GM12874 (cell line): ENCODE measurements at regions not wholly inside any gene's neighbourhood (a gene's known extent, or its start where the extent isn't known, plus 50 kb on each side); places are given as distances from the start of the nearest gene placed in this dataset.

Experiments used
- TF ChIP-seq, protein P1 (sequence below): IDR thresholded peaks from 2 replicates; pipeline ENCODE4 v1.5.1; 2011; ENCODE audit warnings: low read depth, mild to moderate bottlenecking, control low read depth, low read length, moderate library complexity; ENCODE audit not compliant: insufficient read depth

DNA sequence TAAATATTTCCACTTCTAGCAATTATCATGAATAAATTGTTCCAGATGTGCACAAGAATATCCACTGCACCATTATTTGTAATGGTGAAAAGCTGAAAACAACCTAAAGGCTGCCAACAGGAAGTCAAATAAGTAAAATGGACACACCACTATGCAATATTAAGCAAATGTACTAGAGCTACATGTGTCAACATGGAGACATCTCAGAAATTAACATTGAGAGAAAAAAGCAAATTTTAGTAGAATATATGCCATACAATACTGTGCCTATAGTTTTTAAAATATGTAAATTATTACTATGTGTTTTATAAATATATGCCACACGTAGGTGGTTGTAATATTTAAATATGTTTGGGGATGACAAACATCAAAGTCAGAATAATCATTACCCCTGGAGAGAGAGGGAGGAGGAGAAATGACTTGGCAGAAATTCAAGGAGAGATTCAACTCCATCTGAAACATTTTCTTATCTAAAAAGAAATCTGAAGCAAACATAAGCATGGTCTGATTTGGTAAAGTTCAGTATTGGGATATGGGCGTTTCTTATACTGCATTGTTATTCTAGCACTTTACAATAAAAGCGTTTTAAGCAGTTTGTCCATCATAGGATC lies 475.5 kb downstream of the QKI start:
- TF ChIP-seq, protein P1, sequence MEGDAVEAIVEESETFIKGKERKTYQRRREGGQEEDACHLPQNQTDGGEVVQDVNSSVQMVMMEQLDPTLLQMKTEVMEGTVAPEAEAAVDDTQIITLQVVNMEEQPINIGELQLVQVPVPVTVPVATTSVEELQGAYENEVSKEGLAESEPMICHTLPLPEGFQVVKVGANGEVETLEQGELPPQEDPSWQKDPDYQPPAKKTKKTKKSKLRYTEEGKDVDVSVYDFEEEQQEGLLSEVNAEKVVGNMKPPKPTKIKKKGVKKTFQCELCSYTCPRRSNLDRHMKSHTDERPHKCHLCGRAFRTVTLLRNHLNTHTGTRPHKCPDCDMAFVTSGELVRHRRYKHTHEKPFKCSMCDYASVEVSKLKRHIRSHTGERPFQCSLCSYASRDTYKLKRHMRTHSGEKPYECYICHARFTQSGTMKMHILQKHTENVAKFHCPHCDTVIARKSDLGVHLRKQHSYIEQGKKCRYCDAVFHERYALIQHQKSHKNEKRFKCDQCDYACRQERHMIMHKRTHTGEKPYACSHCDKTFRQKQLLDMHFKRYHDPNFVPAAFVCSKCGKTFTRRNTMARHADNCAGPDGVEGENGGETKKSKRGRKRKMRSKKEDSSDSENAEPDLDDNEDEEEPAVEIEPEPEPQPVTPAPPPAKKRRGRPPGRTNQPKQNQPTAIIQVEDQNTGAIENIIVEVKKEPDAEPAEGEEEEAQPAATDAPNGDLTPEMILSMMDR: no peak

DNA sequence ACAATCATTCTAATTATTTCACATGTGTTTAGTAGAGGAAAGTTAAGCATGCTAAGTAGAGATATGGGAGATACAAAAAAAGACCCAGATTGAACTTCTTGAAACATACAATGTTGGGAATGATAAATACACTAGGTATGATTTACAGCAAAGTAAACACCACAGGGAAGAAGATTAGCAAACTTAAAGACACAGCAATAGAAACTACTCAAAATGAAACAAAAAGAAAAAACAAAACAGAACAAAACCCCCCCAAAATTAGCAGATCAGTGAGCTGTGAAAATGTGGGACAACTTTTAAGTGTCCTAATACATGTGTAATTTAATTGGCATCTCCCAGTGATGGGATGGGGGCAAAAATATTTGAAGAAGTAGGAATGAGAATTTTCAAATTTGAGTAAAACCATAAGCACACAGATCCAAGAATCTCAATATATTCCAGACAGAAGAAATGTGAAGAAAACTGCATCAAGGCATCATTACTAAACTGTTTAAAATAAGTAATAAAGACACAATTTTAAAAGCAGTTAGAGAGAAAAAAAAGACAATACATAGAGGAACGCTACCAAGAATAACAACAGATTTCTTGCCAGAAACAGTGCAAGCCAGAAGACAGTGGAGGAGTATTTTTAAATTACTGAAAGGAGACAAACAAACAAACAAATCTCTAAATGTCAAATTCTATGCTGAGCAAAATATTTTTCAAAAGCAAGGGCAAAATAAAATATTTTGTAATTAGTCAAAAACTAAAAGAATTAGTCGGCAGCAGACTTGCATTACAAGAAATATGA lies 473.7 kb downstream of the QKI start:
- TF ChIP-seq, protein P1: no peak

DNA sequence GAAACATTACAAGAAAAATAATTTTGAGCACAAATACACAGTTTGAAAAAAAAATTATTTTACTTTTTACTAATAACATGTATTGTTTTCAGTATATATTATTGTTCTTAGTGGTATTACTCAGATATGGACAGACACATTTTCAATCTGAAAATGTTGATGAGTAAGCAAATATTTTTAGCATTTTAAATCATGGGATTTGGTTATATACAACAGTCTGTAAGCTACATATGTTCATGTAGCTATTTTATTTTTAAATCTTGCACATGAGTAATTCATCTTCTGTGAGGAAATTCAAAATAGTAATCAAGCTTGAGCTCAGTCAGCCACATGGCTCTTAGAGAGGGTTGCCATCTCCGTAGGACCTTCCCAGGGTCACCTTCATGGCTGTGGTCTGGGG lies 471.9 kb downstream of the QKI start:
- TF ChIP-seq, protein P1: no peak

DNA sequence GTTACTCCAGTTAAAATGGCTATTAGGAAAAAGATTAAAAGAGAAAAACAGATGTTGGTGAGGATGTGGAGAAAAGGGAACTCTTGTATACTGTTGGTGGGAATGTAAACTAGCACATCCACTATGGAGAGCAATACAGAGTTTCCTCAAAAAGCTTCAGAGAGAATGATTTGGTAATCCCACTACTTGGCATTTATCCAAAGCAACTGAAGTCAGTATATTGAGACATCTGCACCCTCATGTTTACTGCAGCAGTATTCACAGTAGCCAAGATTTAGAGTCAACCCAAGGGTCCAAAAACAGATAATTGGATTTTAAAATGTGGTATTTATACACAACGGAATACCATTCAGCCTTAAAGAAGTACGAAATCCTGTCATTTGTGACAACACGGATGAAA lies 469.5 kb downstream of the QKI start:
- TF ChIP-seq, protein P1: no peak

DNA sequence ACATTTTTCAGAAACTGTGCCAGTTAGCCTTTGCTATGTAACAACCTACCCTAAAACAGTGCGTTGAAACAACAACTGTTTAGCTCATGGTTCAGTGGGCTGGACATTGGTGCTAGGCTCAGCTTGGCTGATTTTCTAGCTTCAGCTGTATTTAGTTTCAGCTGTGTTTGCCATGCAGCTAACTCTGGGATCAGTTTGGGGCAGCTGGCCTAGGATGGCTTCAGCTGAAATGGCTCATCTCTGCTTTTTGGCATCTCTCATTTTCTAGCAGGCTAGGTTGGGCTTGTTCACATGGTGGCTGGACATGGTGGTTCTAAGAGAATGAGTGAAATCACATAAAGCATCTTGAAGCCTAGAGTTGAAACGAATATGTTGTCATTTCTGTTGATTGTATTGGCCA lies 464.2 kb downstream of the QKI start:
- TF ChIP-seq, protein P1: no peak

DNA sequence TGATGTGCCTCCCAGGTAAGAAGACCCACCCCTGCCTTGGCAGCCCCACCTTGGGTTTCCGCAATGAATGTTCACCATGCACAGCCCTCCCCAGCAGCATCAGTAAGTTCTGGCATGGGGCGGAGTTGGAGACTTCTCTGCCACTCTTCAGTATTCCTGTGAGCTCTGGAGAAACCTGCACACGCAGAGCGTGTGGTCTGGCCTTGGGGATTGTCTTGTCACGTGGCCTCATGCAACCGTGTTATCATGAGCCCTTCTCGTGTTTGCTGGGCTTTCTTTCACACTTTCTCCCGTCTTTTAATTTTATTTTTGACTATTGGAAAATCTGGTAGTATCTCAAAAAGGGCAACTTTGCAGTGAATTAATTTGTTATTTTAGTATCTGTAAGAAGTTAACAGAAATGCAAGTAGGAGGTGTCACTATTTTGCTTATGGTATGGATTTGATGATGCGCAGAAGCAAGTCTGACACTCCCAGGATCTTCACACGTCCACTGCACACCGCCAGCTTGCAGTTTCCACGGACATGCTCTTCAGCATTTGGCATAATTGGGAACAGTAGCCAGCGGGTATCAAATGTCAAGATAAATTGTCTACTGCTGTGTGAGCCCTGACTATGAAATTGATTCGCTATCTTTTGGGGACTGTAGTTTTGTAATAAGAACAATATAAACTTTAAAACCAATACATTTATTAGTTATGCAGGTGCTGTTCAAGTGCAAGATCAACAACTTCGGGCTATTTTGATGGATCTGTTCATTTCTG lies 463.5 kb downstream of the QKI start:
- TF ChIP-seq, protein P1: no peak

DNA sequence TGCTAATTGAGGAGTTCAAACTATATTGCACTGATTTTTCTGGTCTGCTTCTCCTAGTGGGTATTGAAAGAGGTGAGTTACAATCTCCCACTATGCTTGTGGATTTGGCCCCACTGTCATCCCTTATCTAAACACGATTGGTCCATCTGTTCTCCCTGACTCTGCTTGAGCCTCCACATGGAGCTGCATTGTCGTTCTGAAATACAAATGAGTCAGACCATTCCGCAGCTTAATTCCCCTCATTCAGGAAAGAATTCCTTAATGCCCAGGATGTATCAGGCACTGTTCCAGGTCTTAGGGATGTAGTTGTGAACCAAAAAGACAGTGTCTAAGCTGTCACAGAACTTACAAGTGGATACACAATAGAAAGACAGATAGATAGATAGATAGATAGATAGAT lies 461.9 kb downstream of the QKI start:
- TF ChIP-seq, protein P1: no peak
